ENCODE measurements at regions not wholly inside any gene's neighbourhood (a gene's known extent, or its start where the extent isn't known, plus 50 kb on each side); places are given as distances from the start of the nearest gene placed in this dataset.
A peak's percentile ranks its signal among the peaks of the same experiment; 100 is the strongest.

DNA sequence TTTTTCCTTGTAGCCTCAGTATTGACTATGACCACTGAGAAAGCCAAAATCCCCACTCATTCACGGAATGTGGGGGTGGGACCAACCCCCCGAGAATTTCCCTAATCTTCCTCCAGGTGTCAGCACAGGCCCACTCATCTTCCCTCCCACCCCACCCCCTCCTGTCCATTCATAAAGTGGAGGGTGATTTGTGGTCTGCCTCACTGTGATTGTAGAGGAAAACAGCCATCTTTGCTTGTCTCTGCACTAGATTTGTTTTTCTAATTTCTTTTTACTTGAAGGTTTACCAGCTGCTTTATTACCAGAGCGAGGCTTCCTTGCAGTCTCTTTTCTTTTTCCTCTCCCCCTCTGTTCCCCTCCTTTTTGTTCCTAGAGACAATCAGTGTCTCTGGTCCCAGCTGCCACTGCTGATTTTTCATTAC, 171.8 kb downstream of the ICOS start (continued):
- TF ChIP-seq EGR2 (tag by site-specific recombination; IDR thresholded peaks at IDR 0.05; ENCODE audit: low read depth): 0 out of 2 replicates have a peak, but pooled peaks have one; percentile 22
- no peak for TF ChIP-seq GFI1B (tag by site-specific recombination; IDR thresholded peaks at IDR 0.05)
- TF ChIP-seq ZNF654 (tag by site-specific recombination; IDR thresholded peaks at IDR 0.05; ENCODE audit: low read depth): peak; percentile 37
- TF ChIP-seq, protein P1, sequence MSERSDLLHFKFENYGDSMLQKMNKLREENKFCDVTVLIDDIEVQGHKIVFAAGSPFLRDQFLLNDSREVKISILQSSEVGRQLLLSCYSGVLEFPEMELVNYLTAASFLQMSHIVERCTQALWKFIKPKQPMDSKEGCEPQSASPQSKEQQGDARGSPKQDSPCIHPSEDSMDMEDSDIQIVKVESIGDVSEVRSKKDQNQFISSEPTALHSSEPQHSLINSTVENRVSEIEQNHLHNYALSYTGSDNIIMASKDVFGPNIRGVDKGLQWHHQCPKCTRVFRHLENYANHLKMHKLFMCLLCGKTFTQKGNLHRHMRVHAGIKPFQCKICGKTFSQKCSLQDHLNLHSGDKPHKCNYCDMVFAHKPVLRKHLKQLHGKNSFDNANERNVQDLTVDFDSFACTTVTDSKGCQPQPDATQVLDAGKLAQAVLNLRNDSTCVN (tag by site-specific recombination; optimal IDR thresholded peaks at IDR 0.05): no peak

DNA sequence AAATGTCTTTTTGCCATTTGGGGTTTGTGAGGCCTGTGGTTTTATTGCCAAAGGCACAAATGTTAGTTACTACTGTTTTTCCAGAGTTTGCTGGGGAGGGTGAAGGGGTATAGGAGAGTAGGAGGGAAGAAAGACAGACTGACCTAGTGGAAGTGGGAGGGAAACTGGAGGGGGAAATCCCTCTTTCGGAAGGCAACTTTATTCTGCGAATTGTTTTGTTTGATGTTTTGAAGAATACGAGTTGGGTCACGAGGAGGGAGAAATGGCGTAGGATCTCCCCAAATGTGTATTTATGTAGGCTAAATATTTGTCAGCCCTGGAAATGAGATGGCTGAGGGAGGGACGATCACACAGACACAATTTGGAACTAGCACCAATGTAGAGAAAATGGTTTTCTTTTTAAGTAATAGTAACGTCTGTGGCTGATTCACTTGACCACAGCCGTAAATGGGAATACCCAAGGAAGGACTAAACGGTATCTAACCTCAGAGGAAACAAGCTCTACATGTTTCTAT, 172.3 kb downstream of the ICOS start:
- ChIA-PET CTCF (interaction anchor here (0.6 to 1.3 kb wide), 11 partner anchors 8 to 1158 kb away, joined by 3 to 7 read pairs (median 3); no protein-coding TSS in a partner anchor), POLR2A (no interaction called here)
- no peaks in the 10 kb centered on the region for H3K36me3 ChIP-seq (ENCODE audit: control insufficient read depth in 2 of 2, insufficient read depth in 1 of 2, low read length in 2 of 2)
- H3K4me3 ChIP-seq (ENCODE audit: low read depth, low read length): no peak overlapping the region
- no peak overlapping the region for H3K27ac ChIP-seq (ENCODE audit: extremely low read depth, low read depth, low read length)
- no peaks in the 10 kb centered on the region for H3K9me3 ChIP-seq (ENCODE audit: control insufficient read depth, insufficient read depth, low read depth, low read length)
- peaks cover 4% of the 10 kb centered on the region for H3K4me1 ChIP-seq (ENCODE audit: control insufficient read depth, insufficient read depth, low read length)
- no peak for TF ChIP-seq ZNF324 (tag by site-specific recombination; IDR thresholded peaks at IDR 0.05)
- no peak for TF ChIP-seq ZNF16 (tag by site-specific recombination; IDR thresholded peaks at IDR 0.05; ENCODE audit: low read depth)
- no peak for TF ChIP-seq ZBTB21 (tag by site-specific recombination; IDR thresholded peaks at IDR 0.05)
- no peak for TF ChIP-seq ZNF350 (tag by site-specific recombination; IDR thresholded peaks at IDR 0.05)
- no peak for TF ChIP-seq ZNF670 (tag by site-specific recombination; IDR thresholded peaks at IDR 0.05; ENCODE audit: low read depth)
- no peak for TF ChIP-seq ZNF394 (tag by site-specific recombination; IDR thresholded peaks at IDR 0.05; ENCODE audit: borderline replicate concordance)
- TF ChIP-seq TSHZ1 (tag by site-specific recombination; IDR thresholded peaks at IDR 0.05; ENCODE audit: borderline replicate concordance): no peak
- no peak for TF ChIP-seq BCL11B (tag by site-specific recombination; IDR thresholded peaks at IDR 0.05; ENCODE audit: low read depth)
- TF ChIP-seq KLF16 (tag by site-specific recombination; IDR thresholded peaks at IDR 0.05): no peak
- no peak for TF ChIP-seq ZNF521 (tag by site-specific recombination; IDR thresholded peaks at IDR 0.05)
- TF ChIP-seq ZNF596 (tag by site-specific recombination; IDR thresholded peaks at IDR 0.05): no peak
- TF ChIP-seq ZNF132 (tag by site-specific recombination; IDR thresholded peaks at IDR 0.05; ENCODE audit: borderline replicate concordance): no peak

GRCh38 chr2:204109681-204110080, 173.1 kb downstream of the ICOS start:
- no peaks in the 10 kb centered on the region for H3K9me3 ChIP-seq (ENCODE audit: control insufficient read depth, insufficient read depth, low read depth, low read length)
- no peaks in the 10 kb centered on the region for H3K36me3 ChIP-seq (ENCODE audit: control insufficient read depth in 2 of 2, insufficient read depth in 1 of 2, low read length in 2 of 2)
- H3K4me3 ChIP-seq (ENCODE audit: low read depth, low read length): no peak overlapping the region
- TF ChIP-seq, protein P2, sequence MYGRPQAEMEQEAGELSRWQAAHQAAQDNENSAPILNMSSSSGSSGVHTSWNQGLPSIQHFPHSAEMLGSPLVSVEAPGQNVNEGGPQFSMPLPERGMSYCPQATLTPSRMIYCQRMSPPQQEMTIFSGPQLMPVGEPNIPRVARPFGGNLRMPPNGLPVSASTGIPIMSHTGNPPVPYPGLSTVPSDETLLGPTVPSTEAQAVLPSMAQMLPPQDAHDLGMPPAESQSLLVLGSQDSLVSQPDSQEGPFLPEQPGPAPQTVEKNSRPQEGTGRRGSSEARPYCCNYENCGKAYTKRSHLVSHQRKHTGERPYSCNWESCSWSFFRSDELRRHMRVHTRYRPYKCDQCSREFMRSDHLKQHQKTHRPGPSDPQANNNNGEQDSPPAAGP (tag by site-specific recombination; IDR thresholded peaks at IDR 0.05): no peak
- TF ChIP-seq ZFHX2 (tag by site-specific recombination; conservative IDR thresholded peaks at IDR 0.05): no peak
- no peak for TF ChIP-seq IKZF3 (tag by site-specific recombination; IDR thresholded peaks at IDR 0.05)
- no peak for TF ChIP-seq SETDB1 (IDR thresholded peaks at IDR 0.05; ENCODE audit: insufficient read length, low read length)
- no peak for TF ChIP-seq GLIS1 (tag by site-specific recombination; IDR thresholded peaks at IDR 0.05)
- POLR2A ChIA-PET: no interaction called here
- peaks cover 4% of the 10 kb centered on the region for H3K4me1 ChIP-seq (ENCODE audit: control insufficient read depth, insufficient read depth, low read length)
- CTCF ChIA-PET: interaction anchor here (0.6 to 1.3 kb wide), 3 partner anchors 23 to 148 kb away, joined by 3 read pairs; no protein-coding TSS in a partner anchor
- H3K27ac ChIP-seq (ENCODE audit: extremely low read depth, low read depth, low read length): no peak overlapping the region

All from HEK293 (cell line).